ENCODE measurements at regions not wholly inside any gene's neighbourhood (a gene's known extent, or its start where the extent isn't known, plus 50 kb on each side); places are given as distances from the start of the nearest gene placed in this dataset.
"Not testable (repeated sequence)": the region's sequence is repeated elsewhere in the genome, so short reads cannot be mapped to it uniquely, and the experiment has no call there.

DNA sequence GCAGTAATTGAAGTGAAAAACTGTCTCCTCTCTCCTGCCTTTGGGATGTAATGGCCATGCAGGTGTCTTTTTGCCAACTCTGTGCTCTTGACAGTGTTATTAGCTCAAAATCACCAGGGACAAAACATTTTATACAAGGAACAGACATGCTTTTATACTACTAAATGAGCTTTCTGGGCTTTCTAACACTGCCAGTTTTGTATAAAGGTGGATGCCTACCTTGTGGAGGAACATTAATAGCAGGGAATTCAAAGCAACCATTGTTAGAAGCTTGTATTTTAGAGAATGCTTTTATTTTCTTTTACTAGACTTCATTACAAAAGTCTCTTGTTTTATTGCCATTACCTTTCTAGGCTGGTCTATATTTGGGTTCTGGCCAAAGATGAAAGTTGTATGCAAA, 54.7 kb upstream of the ARSJ start:
- DNase-seq (ENCODE audit: low spot score), result no peak

DNA sequence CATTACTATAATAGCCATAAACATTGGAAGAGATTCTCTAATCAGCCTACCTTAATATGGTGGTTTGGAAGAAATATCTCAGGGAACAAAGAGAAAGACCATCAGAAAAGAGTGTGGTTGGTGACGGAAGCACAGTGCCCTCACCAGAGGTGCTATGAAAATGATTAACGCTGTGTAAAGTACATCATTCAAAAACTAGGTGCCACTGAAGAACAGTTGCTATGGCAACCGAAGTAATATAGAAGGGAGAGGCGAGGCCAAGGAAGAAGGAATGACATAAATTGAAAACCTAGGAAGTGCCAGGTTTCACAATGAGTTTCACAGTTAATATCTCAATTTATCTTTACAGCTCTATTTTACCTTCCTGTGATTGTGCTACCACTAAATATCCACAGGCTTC, 57.0 kb upstream of the ARSJ start:
- no peak for DNase-seq (ENCODE audit: low spot score)

DNA sequence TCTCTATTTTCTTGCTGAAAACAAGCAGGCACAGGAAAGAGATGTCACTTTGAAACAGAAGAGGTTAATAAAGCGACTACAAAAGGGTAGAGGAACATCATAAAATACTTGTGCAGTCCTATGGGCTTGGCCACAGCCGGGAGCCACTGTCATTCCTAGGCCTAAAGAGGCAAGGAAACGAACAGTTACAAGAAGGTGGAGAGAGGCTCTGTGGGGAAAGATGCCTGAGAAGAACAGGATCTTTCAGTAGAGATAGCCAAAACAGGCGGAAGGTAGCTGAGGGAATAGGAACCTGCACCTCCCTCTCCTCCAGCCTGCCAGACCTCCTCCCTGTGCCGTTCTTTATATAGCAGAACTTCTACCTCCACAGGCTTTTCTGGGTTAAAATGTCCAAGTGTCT, 57.4 kb upstream of the ARSJ start:
- no peak for DNase-seq (ENCODE audit: low spot score)

DNA sequence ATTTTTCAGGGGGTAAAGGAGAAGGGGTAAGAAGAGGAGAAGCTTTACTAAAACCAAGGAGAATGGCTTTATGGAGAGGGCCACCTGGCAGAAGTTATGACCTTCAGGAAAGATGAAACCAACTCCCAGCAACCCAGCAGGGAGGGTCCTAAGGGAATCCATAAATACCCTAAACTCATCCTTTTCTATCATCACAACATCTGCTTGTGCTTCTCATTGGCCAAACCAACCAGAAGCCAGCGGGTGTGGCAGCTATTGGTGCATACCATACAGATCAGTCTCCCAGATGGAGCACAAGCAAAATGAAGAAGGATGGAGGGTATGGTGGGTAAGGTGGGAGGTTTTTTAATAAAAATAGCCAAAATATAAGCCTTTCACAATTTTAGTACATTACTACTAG, 58.5 kb upstream of the ARSJ start:
- no peak for DNase-seq (ENCODE audit: low spot score)

DNA sequence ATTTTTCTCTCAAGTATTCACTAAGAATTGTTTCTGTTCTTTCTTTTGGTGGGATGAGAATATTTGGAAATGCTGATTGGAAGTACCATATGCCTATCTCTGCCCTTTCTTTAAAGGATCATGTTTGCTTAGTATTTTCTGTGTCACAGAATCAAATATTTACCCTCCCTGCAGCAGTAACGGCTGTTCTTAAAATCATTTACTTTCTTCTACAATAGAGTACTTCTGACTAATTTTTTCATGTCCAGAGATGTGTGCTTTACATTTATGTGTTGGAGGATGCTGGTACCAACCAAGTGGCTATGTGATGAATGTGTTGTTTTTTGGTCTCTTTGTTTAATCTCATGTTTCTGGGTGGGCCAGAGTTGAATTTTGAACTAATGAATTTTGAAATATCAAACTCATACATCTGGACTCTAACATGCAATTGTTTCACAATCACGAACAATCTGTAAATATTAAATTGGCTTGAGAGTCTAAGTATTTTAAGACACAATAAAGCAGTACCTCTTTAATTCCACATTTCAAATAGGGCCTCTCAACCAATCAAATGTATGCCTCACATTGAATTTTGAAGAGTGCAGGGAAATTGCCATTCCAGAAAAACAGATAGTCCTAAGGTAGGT, 59.4 kb upstream of the ARSJ start:
- DNase-seq (ENCODE audit: low spot score), result no peak

DNA sequence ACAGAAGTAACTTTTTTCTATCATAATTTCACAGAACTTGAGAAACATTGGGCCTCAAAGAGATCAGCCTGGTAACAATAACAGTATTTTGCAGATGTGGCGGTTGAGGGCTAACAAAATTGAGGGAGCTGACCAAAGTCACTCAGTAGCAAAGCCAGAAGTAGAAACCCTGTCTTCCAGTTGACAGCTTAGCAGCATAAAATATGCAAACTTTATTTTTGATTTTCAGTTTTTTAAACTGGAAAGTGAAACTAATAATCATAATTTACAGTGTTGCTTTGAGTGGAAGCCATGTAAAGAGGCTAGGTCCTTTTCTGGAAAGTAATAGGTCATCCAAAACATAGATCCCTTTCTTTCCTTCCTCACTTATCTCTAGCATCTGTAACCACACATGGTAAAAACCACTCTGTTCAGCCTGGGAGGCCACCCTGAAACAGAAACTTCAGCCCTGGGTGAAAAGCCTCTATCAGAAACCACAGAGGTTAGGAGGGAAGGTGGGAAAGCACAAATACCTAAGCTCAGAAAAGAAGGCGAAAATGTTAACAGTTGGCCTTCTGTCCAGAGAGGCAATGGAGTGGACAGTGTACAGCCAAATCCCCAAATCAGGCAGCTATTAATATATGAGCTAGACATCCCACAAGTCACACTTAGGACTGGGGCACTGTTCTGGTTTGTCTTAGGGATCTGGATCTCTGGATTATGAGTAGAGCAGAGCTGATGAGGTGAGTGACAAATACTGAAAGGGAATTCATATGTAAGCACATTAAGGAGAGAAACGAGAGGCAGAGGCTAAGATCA, 61.1 kb upstream of the ARSJ start:
- no peak for DNase-seq (ENCODE audit: low spot score)

DNA sequence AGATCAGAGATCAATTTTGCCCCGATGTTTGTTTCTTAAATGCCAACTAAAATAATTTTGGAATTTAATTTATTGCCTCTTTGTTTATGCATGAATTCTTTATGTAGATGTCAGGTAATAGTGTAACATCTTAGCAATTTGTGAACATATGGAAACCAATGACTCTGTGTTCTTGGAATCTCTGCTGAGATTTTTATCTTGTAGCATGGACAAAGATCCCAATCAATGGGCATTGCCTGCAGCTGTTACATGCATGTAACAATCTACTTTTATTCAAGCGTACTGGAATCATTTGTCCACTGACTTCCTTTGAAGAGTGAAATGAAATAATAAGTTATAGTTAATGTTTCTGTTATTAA, 61.6 kb upstream of the ARSJ start:
- no peak for DNase-seq (ENCODE audit: low spot score)

DNA sequence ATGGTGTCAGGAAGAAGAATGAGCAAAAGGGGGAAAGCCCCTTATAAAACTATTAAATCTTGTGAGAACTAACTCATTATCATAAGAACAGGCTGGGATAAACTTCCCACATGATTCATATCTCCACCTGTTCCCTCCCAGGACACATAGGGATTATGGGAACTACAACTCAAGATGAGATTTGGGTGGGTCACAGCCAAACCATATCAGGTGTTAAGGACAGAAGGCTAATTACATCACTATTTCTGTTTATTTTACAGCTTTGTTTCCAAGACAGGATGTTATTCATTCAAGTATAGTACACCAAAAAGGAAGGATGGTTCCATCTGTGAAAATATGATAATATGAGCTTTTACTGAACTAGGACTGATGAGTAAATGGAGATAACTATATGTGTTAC, 63.7 kb upstream of the ARSJ start:
- DNase-seq (ENCODE audit: low spot score), result no peak

DNA sequence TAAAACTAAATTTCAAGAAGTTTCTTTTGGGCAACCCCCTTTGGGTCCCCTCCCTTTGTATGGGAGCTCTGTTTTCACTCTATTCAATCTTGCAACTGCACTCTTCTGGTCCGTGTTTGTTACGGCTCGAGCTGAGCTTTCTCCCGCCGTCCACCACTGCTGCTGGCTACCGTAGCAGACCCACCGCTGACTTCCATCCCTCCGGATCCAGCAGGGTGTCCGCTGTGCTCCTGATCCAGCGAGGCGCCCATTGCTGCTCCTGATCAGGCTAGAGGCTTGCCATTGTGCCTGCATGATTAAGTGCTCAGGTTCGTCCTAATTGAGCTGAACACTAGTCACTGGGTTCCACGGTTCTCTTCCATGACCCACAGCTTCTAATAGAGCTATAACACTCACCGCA, 64.9 kb upstream of the ARSJ start:
- DNase-seq (ENCODE audit: low spot score), result not testable (repeated sequence)

DNA sequence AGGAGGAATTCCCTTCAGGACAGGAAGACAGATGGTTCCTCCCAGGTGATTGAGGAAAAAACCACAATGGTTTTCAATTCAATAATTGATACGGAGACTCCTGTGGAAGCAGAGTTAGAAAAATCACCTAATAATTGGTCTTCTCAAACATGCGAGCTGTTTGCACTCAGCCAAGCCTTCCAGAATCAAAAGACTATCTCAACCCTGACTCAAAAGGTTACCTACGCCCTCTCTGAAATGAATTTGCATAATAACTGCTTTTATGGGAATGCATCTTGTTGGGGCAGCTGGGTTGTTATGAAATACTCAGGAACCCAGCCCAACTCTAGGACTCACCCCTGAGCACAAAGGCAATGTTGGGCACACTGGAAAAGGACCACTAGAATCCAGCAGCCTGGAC, 66.9 kb upstream of the ARSJ start:
- DNase-seq (ENCODE audit: low spot score), result no peak

DNA sequence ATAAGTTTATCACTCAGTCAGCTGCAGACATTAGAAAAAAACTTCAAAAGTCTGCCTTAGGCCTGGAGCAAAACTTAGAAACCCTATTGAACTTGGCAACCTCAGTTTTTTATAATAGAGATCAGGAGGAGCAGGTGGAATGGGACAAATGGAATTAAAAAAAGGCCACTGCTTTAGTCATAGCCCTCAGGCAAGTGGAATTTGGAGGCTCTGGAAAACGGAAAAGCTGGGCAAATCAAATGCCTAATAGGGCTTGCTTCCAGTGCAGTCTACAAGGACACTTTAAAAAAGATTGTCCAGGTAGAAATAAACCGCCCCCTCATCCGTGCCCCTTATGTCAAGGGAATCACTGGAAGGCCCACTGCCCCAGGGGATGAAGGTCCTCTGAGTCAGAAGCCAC, 68.7 kb upstream of the ARSJ start:
- not testable (repeated sequence) for DNase-seq (ENCODE audit: low spot score)

DNA sequence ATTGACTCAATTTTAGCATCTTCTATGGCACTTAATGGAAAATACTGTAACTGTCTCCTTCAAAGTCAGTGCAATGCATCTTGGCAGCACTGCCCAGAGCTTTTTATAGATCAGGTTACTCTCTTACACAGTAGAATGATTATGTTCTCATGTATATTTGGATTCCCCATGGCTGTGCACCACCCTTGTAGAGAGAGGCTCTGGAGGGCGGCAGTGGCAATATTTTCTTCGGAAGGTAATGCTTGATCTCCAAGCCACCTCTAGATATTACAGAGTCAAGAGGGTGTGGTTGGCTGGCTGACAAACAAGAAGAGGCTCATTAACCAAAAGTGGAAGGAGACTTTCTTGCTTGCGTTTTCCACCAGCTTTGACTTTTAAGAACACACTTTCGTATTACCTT, 72.8 kb upstream of the ARSJ start:
- DNase-seq (ENCODE audit: low spot score), result no peak

DNA sequence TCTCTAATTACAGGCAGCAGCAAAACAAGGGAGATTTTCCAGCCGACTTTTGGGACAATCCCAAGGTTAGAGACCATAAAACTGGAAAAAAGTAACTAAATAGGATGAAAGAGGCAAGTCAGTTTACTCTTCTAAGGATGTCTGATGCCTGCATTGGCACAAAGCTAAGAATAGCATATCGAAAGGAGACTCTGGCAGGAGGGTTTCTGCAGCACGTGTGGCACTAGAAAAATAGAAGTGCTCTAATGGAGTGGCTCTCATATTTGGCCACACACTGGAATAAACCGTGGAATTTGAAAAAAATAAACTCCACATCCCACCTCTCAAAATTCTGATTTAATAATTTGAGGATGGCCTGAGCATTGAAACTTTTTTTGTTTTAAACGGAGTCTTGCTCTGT, 77.2 kb upstream of the ARSJ start:
- DNase-seq (ENCODE audit: low spot score), result no peak

DNA sequence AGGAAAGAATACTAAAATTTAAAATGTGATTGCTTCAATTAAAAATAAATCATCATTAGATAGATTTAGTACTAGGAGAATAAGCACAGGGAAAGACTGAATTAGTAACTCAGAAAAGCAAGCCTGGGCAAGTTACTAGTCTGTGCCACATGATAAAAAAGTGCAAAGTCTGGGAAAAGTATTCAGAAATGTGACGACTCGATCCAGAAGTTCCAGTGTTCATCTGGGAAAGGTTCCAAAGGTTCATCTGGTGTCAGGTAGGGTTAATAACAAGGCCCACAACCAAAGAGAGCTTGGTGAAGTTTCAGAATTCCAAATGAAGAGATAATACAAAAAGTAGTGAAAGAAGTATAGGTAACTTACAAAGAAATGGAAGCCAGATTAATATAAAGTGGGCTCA, 78.3 kb upstream of the ARSJ start:
- no peak for DNase-seq (ENCODE audit: low spot score)

DNA sequence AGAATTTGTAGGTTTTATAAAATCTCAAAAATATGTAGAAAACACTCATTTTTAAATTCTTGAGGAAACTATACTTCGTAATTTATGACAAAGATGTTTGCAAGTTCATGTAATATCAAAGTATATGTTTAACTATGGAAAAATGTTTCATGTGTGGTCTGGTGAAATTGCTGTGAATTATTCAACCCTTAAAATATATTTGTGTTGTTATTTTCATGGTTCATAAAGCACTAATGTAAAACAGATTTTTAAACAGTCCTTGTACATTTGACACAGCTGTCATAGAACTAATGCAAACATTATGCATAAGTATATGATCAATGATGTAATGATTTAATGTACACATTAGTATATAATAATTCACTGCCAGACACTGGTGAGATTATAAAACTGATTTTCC, 83.1 kb upstream of the ARSJ start:
- no peak for DNase-seq (ENCODE audit: low spot score)

DNA sequence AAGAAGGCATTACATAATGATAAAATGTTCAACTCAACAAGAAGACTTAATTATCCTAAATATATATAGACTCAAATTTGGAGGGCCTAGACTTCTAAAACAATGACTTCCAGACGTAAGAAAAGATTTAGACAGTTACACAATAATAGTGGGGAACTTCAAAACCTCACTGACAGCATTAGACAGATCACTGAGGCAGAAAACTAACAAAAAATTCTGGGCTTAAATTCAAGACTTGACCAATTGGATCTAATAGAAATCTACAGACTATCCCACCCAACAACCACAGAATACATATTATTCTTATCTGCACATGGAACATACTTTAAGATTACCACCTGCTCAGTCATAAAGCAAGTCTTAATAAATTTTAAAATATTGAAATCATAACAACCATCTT, 93.3 kb upstream of the ARSJ start:
- DNase-seq (ENCODE audit: low spot score), result no peak

DNA sequence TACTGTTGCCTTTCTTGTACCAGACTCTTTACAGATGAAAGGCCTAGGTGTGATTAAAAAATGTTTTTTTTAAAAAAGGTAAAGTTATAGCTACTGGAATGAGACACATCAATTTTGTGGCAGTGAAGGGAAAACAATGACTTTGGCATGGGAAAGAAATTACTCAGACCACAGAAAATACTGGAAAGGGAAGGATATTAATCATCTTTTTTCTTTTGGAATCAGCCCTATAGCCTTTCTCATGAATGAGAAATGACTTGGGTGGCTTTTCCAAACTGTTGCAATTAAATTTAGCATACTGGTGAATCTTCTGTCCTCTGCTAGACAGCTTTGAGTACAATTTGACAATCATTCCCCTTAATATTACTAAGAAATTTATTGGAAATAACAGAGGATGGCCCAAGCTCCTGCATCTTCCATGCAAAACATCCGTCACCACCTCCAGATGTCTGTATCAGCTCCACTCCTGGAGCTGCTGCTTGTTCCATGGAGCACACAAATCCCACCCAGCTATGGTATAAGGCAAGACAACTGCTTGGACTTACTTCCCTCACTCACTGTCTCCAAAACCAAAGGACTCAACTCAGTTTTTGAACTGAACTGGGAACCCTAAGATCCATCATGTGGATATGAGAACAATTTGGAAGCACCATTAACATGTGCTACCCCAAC, 97.6 kb upstream of the ARSJ start:
- no peak for DNase-seq (ENCODE audit: low spot score)

DNA sequence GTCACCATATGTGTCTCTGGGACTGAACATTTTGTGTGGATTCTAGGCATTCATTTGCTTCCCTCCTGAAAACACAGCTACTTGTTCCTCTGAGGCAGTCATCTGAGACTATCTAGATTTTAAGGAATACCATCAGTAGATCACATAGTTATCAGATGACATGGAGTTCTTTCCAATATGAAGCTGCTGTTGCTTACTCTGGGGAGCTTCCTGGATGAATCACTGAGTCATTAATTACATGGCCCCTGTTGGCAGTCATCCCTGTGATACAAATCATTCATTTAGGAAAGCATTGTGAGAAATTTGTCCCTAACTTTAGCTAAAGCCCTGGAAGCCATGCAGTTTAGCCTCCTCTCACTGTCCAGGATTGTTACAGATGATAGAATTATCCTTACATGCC, 98.2 kb upstream of the ARSJ start:
- DNase-seq (ENCODE audit: low spot score), result no peak

DNA sequence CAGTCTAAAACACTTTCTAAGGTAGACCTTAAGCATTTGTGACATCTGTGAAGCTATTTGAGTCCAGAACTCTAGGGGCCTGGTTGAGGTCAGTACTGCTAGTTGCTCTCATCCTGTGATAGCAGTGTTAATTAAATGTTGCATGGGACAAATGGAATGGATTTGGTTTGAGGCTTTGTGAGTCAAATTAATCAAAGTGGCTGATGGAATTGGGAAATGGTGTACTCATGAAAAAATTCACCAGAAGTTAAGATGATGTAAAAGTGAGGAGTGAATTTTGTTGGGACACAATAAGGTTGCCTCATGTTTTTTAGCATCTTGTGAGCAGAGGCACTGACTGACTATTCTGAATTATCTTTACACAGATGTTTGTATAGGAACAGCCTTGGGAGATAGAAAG, 99.2 kb upstream of the ARSJ start:
- DNase-seq (ENCODE audit: low spot score), result no peak

DNA sequence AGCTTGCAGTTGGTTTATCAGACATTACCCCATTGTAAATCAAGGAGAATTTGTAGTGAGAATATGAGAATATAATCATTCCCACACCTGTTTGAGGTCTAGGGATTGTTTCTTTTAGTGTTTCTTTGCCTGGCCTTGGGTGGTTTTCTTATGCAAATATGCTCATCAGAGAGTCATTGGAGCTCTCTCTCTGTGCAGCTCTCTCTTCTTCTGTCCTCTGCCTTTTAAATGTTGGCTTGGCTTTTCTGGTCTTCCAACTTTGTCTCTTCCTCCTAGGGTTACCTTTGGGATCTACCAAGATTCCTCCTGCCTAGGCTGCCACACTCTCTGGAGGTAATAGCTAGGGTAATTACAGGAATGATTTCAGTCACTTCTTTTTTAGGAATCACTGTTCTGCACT, 102.3 kb upstream of the ARSJ start:
- no peak for DNase-seq (ENCODE audit: low spot score)

DNA sequence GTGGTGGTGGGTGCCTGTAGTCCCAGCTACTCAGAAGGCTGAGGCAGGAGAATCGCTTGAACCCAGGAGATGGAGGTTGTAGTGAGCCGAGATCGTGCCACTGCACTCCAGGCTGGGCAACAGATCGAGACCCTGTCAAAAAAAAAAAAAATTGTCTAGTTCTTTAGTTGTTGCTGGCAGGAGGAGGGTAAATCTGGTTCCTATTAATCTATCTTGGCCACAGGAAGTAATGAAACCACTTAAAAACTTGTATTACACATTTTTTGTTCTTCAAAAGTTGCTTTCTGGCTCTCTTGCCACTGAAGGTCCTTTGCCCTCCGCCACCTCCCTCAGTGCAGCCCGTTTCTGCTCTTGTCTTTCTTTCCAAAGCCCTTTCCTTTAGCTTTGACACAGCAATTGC, 102.9 kb upstream of the ARSJ start:
- no peak for DNase-seq (ENCODE audit: low spot score)

DNA sequence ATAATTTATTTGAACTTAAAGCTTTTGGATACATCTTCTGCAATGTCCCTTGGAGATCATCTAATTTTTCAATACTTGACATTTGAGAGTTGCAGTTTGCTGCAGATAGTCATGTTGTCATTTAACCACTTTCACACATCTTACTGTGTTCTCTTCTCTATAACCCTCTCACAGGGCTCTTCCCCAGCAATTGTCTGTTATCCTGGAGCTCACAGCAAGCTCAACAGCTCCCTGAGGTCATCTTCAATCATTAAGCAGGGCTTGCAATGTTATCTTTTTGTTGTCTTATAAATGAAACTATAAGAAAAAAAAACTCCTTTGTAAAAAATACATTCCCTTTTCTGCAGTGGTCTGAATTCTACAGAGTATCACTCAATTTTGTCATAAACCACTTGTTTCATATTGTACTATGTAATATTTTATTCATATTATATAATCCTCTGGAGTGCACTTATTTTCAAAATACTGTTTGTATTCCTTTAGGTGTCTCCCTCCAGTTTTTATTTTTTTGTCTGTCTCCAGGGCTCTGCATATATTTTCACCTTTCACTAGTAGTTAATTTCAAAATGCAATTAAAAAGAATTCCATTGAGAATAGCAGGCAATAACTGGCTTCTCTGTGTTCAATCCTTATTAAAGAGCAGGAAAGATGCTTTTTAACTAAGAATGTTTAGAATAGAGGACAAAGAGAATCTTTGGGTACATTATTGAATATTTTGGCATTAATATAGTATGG, 106.3 kb upstream of the ARSJ start:
- no peak for DNase-seq (ENCODE audit: low spot score)
